ENCODE measurements at regions not wholly inside any gene's neighbourhood (a gene's known extent, or its start where the extent isn't known, plus 50 kb on each side); places are given as distances from the start of the nearest gene placed in this dataset.

GRCh38 chr6:166006900-166007301, 160.8 kb downstream of the TBXT start:
- TF ChIP-seq BHLHE40 (IDR thresholded peaks at IDR 0.05; ENCODE audit: borderline replicate concordance) (no peak), HDGF (IDR thresholded peaks at IDR 0.05; ENCODE audit: borderline replicate concordance) (no peak), FOXM1 (IDR thresholded peaks at IDR 0.05; ENCODE audit: borderline replicate concordance) (no peak), SUZ12 (IDR thresholded peaks at IDR 0.05) (no peak), ZNF384 (IDR thresholded peaks at IDR 0.05) (no peak), ARNT (IDR thresholded peaks at IDR 0.05) (no peak), ELF4 (IDR thresholded peaks at IDR 0.05) (no peak), PKNOX1 (IDR thresholded peaks at IDR 0.05) (no peak)

All from HEK293T (cell line).